H9 (cell line): ENCODE measurements at regions not wholly inside any gene's neighbourhood (a gene's known extent, or its start where the extent isn't known, plus 50 kb on each side); places are given as distances from the start of the nearest gene placed in this dataset.

ENCODE experiments used
- DNase-seq: peaks from one replicate; pipeline ENCODE4 v3.0.0-alpha.2; 2017
- H2AFZ ChIP-seq: one replicate; pipeline ENCODE4 v1.6.1; 2013; ENCODE audit warnings: mild to moderate bottlenecking, low read length, control low read depth, moderate library complexity
- H2AK5ac ChIP-seq: 2 replicates; pipeline ENCODE4 v1.6.1; 2013; ENCODE audit warnings: low read length, control low read depth, mixed read lengths; ENCODE audit not compliant: insufficient read length
- H2BK120ac ChIP-seq: one replicate; pipeline ENCODE4 v1.6.1; 2013; ENCODE audit warnings: low read depth, mild to moderate bottlenecking, low read length, control low read depth, inconsistent platforms; ENCODE audit not compliant: poor library complexity, severe bottlenecking
- H2BK12ac ChIP-seq: 2 replicates; pipeline ENCODE4 v1.6.1; 2013; ENCODE audit warnings: low read length, control low read depth, mixed read lengths, low read depth; ENCODE audit not compliant: insufficient read length
- H2BK15ac ChIP-seq: 2 replicates; pipeline ENCODE4 v1.6.1; 2013; ENCODE audit warnings: low read depth, low read length, control low read depth
- H2BK20ac ChIP-seq: one replicate; pipeline ENCODE4 v1.6.1; 2013; ENCODE audit warnings: low read depth, mild to moderate bottlenecking, low read length, control low read depth, inconsistent platforms; ENCODE audit not compliant: poor library complexity, severe bottlenecking
- H2BK5ac ChIP-seq: 2 replicates; pipeline ENCODE4 v1.6.1; 2013; ENCODE audit warnings: low read length, control low read depth, mixed read lengths; ENCODE audit not compliant: insufficient read length
- H3K14ac ChIP-seq: 2 replicates; pipeline ENCODE4 v1.6.1; 2013; ENCODE audit warnings: low read length, control low read depth; ENCODE audit not compliant: insufficient read depth
- H3K18ac ChIP-seq: 2 replicates; pipeline ENCODE4 v1.6.1; 2013; ENCODE audit warnings: low read depth, mild to moderate bottlenecking, mixed read lengths, low read length, control low read depth; ENCODE audit not compliant: insufficient read length
- H3K23ac ChIP-seq: 2 replicates; pipeline ENCODE4 v1.6.1; 2013; ENCODE audit warnings: low read length, control low read depth, mixed read lengths, low read depth; ENCODE audit not compliant: insufficient read length
- H3K23me2 ChIP-seq: 2 replicates; pipeline ENCODE4 v1.6.1; 2013; ENCODE audit warnings: low read depth, mild to moderate bottlenecking, mixed read lengths, low read length, control low read depth; ENCODE audit not compliant: insufficient read length, poor library complexity, severe bottlenecking
- H3K27ac ChIP-seq: 2 replicates; pipeline ENCODE4 v1.5.1; 2013; ENCODE audit warnings: low read length, control low read depth, mixed read lengths, low read depth; ENCODE audit not compliant: insufficient read length
- H3K27me3 ChIP-seq: 2 replicates; pipeline ENCODE4 v1.6.1; 2013; ENCODE audit warnings: low read length, control low read depth, inconsistent platforms; ENCODE audit not compliant: insufficient read depth
- H3K4ac ChIP-seq: 2 replicates; pipeline ENCODE4 v1.6.1; 2013; ENCODE audit warnings: low read depth, mild to moderate bottlenecking, control low read depth, inconsistent platforms, low read length, moderate library complexity
- H3K4me1 ChIP-seq: 2 replicates; pipeline ENCODE4 v1.6.1; 2013; ENCODE audit warnings: low read length, control low read depth, inconsistent platforms; ENCODE audit not compliant: insufficient read depth
- H3K4me2 ChIP-seq: 2 replicates; pipeline ENCODE4 v1.6.1; 2013; ENCODE audit warnings: low read length, control low read depth, mixed read lengths; ENCODE audit not compliant: insufficient read length, insufficient read depth
- H3K56ac ChIP-seq: 2 replicates; pipeline ENCODE4 v1.6.1; 2013; ENCODE audit warnings: low read depth, mild to moderate bottlenecking, mixed read lengths, low read length, control low read depth; ENCODE audit not compliant: insufficient read length
- H3K79me1 ChIP-seq: 2 replicates; pipeline ENCODE4 v1.6.1; 2013; ENCODE audit warnings: low read depth, mild to moderate bottlenecking, moderate library complexity, low read length, control low read depth, inconsistent platforms; ENCODE audit not compliant: insufficient read depth, poor library complexity, severe bottlenecking
- H3K79me2 ChIP-seq: 2 replicates; pipeline ENCODE4 v1.6.1; 2013; ENCODE audit warnings: low read length, control low read depth, inconsistent platforms; ENCODE audit not compliant: insufficient read depth
- H3K9ac ChIP-seq: 2 replicates; pipeline ENCODE4 v1.6.1; 2013; ENCODE audit warnings: low read length, control low read depth, mixed read lengths; ENCODE audit not compliant: insufficient read length; ENCODE audit errors: extremely low read depth
- H3K9me3 ChIP-seq: one replicate; pipeline ENCODE4 v1.6.1; 2013; ENCODE audit warnings: low read depth, low read length, inconsistent platforms; ENCODE audit not compliant: control insufficient read depth
- H3T11ph ChIP-seq: one replicate; pipeline ENCODE4 v1.6.1; 2013; ENCODE audit warnings: mild to moderate bottlenecking, low read length, control low read depth, inconsistent platforms
- H4K20me1 ChIP-seq: one replicate; pipeline ENCODE4 v1.6.1; 2013; ENCODE audit not compliant: control insufficient read depth, insufficient read length, insufficient read depth
- H4K5ac ChIP-seq: 2 replicates; pipeline ENCODE4 v1.6.1; 2013; ENCODE audit warnings: low read depth, mild to moderate bottlenecking, mixed read lengths, low read length, control low read depth; ENCODE audit not compliant: insufficient read length
- H4K8ac ChIP-seq: replicated peaks from 2 replicates; pipeline ENCODE4 v1.6.1; 2013; ENCODE audit warnings: low read length, control low read depth, mixed read lengths, low read depth; ENCODE audit not compliant: insufficient read length
- H4K91ac ChIP-seq: 2 replicates; pipeline ENCODE4 v1.6.1; 2013; ENCODE audit warnings: low read depth, mild to moderate bottlenecking, moderate library complexity, mixed read lengths, low read length, control low read depth; ENCODE audit not compliant: insufficient read length
- H3K27ac Mint-ChIP-seq, 3 experiments: 2 replicates in 2 of 3; 3 replicates in 1 of 3; pipeline ENCODE4 v1.8.0; 2020 to 2021; ENCODE audit warnings: mixed read lengths in 3 of 3, mild to moderate bottlenecking in 1 of 3, moderate library complexity in 1 of 3
- H3K27me3 Mint-ChIP-seq: 2 replicates; pipeline ENCODE4 v1.8.0; 2021; ENCODE audit warnings: low read depth, mild to moderate bottlenecking, moderate library complexity, mixed read lengths
- H3K36me3 Mint-ChIP-seq, 3 experiments: 2 replicates in 2 of 3; 3 replicates in 1 of 3; pipeline ENCODE4 v1.8.0; 2020 to 2021; ENCODE audit warnings: low read depth in 3 of 3, mixed read lengths in 3 of 3; ENCODE audit not compliant: insufficient read depth in 1 of 3
- H3K4me1 Mint-ChIP-seq, 2 experiments: 2 replicates each; pipeline ENCODE4 v1.8.0; 2020; ENCODE audit warnings: mixed read lengths in 2 of 2
- H3K4me3 Mint-ChIP-seq, 2 experiments: 2 replicates in 1 of 2; 3 replicates in 1 of 2; pipeline ENCODE4 v1.8.0; 2020 to 2021; ENCODE audit warnings: mild to moderate bottlenecking in 2 of 2, mixed read lengths in 2 of 2, moderate library complexity in 1 of 2
- H3K9me3 Mint-ChIP-seq, 2 experiments: 2 replicates in 1 of 2; 3 replicates in 1 of 2; pipeline ENCODE4 v1.8.0; 2020; ENCODE audit warnings: mild to moderate bottlenecking in 2 of 2, mixed read lengths in 2 of 2, moderate library complexity in 1 of 2
- CTCF ChIP-seq: fragments of 200-600 bp; sonication (generic); conservative IDR thresholded peaks from 3 replicates; pipeline ENCODE4 v1.8.0; 2021; ENCODE audit warnings: antibody characterized with exemption, mild to moderate bottlenecking
- WGBS: extraction: QIAGEN DNeasy Blood & Tissue Kit; methylation state at CpG from one replicate; pipeline ENCODE4 v1.1.7; 2013; ENCODE audit warnings: missing lambda C conversion rate, low lambda C conversion rate, mixed read lengths; ENCODE audit not compliant: insufficient read length; ENCODE audit errors: extremely low coverage; 5-methylcytosine and 5-hydroxymethylcytosine counted together

GRCh38 chr6:113664909-113665308 is 192.2 kb upstream of the MARCKS start:
- Mint-ChIP-seq H3K4me3 (no peak overlapping the region), H3K27ac (no peak overlapping the region), H3K36me3 (no peaks in the 10 kb centered on the region), H3K9me3 (no peaks in the 10 kb centered on the region), H3K4me1 (peaks cover 3 to 5% of the 10 kb centered on the region in 2 experiments; a peak in 2 of 4 replicates), H3K27me3 (no peaks in the 10 kb centered on the region)
- H2BK15ac ChIP-seq, result no peak overlapping the region
- no peaks in the 10 kb centered on the region for H3K79me2 ChIP-seq
- H2BK120ac ChIP-seq, result no peak overlapping the region
- no CpG with 5 or more reads among the region's 2 CpGs for WGBS
- no peak overlapping the region for H3K9ac ChIP-seq
- H3K14ac ChIP-seq, result no peak overlapping the region
- H3T11ph ChIP-seq, result no peak overlapping the region
- H3K56ac ChIP-seq, result no peak overlapping the region
- no peak overlapping the region for H4K5ac ChIP-seq
- H3K23me2 ChIP-seq, result no peaks in the 10 kb centered on the region
- no peak overlapping the region for H4K91ac ChIP-seq
- no peaks in the 10 kb centered on the region for H3K27me3 ChIP-seq
- H3K4me1 ChIP-seq, result no peaks in the 10 kb centered on the region
- no peak overlapping the region for H3K4ac ChIP-seq
- H2AK5ac ChIP-seq, result no peak overlapping the region
- no peak for TF ChIP-seq CTCF
- no peak overlapping the region for H3K27ac ChIP-seq
- DNase-seq, result no peak
- H3K4me2 ChIP-seq, result no peak overlapping the region
- H2BK12ac ChIP-seq, result no peak overlapping the region
- H3K23ac ChIP-seq, result no peak overlapping the region
- no peak overlapping the region for H4K8ac ChIP-seq
- H3K18ac ChIP-seq, result no peak overlapping the region
- no peaks in the 10 kb centered on the region for H3K9me3 ChIP-seq
- H2BK5ac ChIP-seq, result no peak overlapping the region
- no peak overlapping the region for H2AFZ ChIP-seq
- H3K79me1 ChIP-seq, result no peaks in the 10 kb centered on the region
- no peak overlapping the region for H2BK20ac ChIP-seq
- H4K20me1 ChIP-seq, result no peaks in the 10 kb centered on the region
